T-helper 1 cell treated with Interleukin-12 subunit alpha and Interleukin-12 subunit beta and Interleukin-4 antibody, amounts not matched to agents 30 ng/mL and 1 ng/mL, for 36 hours (primary cell): ENCODE measurements at regions not wholly inside any gene's neighbourhood (a gene's known extent, or its start where the extent isn't known, plus 50 kb on each side); places are given as distances from the start of the nearest gene placed in this dataset.

Source experiments
- intact Hi-C: fragments of 100-400 bp; cut with micrococcal nuclease; formaldehyde crosslinking; loops from one replicate; pipeline ENCODE4 v1.15.1; 2024

GRCh38 chr10:21209495-21209894 is 312.4 kb upstream of the NEBL start:
- intact Hi-C loops, result no loop called here

- intact Hi-C loops, result no loop called here
Observed at GRCh38 chr10:21208666-21209316, 311.7 kb upstream of the NEBL start.

- intact Hi-C loops, result no loop called here
Observed at GRCh38 chr10:21207852-21208646, 310.9 kb upstream of the NEBL start.

GRCh38 chr10:21205328-21205727 is 308.2 kb upstream of the NEBL start:
- intact Hi-C loops, result no loop called here

- intact Hi-C loops, result no loop called here
Observed at GRCh38 chr10:21203473-21204107, 306.5 kb upstream of the NEBL start.

GRCh38 chr10:21202776-21203462 is 305.8 kb upstream of the NEBL start:
- intact Hi-C loops, result no loop called here

- intact Hi-C loops, result no loop called here
Observed at GRCh38 chr10:21199501-21199900, 302.4 kb upstream of the NEBL start.

- intact Hi-C loops, result no loop called here
Observed at GRCh38 chr10:21197838-21198237, 300.7 kb upstream of the NEBL start.

GRCh38 chr10:21196822-21197395 is 299.8 kb upstream of the NEBL start:
- intact Hi-C loops, result no loop called here

GRCh38 chr10:21195252-21195651 is 298.1 kb upstream of the NEBL start:
- intact Hi-C loops, result no loop called here

GRCh38 chr10:21194510-21194993 is 297.4 kb upstream of the NEBL start:
- intact Hi-C loops, result no loop called here

- intact Hi-C loops, result no loop called here
Observed at GRCh38 chr10:21193196-21193595, 296.1 kb upstream of the NEBL start.

- intact Hi-C loops, result no loop called here
Observed at GRCh38 chr10:21191512-21191911, 294.4 kb upstream of the NEBL start.

- intact Hi-C loops, result no loop called here
Observed at GRCh38 chr10:21184984-21185383, 287.9 kb upstream of the NEBL start.

- intact Hi-C loops, result no loop called here
Observed at GRCh38 chr10:21184216-21184615, 287.1 kb upstream of the NEBL start.

- intact Hi-C loops, result no loop called here
Observed at GRCh38 chr10:21183025-21183424, 285.9 kb upstream of the NEBL start.

GRCh38 chr10:21181451-21181850 is 284.3 kb upstream of the NEBL start:
- intact Hi-C loops, result no loop called here

GRCh38 chr10:21180604-21181003 is 283.5 kb upstream of the NEBL start:
- intact Hi-C loops, result no loop called here

GRCh38 chr10:21176934-21177480 is 279.9 kb upstream of the NEBL start:
- intact Hi-C loops, result no loop called here

- intact Hi-C loops, result no loop called here
Observed at GRCh38 chr10:21175797-21176196, 278.7 kb upstream of the NEBL start.
